ENCODE measurements at regions not wholly inside any gene's neighbourhood (a gene's known extent, or its start where the extent isn't known, plus 50 kb on each side); places are given as distances from the start of the nearest gene placed in this dataset.

DNA sequence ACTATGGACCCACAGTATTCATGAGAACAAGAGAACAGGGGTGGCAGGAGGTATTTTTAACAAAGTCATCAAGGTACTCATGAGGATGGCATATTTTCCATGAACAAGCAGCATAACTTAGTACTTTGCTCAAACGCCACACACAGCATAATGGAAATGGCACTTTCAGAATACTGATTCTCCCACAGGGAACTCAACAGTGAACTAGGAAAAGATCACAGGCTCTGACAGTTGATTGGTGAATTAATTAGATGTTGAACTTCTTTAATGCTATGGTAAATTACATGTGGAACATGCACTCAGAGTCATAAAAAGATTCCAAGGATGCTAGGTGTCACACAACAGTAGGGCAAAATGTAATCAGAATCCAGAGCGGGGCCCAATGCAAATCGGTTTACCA is 1088.6 kb upstream of the C9orf72 start:
- no peak for DNase-seq

DNA sequence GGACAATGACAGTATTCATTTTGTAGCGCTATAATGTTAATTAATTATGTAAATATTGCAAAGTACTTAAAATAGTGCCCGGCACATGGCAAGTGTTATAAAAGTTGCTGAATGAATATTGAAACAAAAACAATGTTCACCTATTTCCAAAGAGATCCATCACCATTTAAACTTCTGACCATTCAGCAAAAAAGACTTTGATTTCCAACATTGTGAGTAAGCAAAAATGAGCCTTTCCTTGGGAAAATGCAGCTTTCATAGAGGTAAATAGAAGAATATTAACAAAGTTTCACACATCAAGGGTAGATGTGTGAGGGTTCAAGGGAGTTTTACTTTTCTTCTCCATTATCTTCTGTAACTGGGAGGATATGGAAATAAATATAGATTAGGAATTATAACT is 1089.4 kb upstream of the C9orf72 start:
- DNase-seq: no peak

DNA sequence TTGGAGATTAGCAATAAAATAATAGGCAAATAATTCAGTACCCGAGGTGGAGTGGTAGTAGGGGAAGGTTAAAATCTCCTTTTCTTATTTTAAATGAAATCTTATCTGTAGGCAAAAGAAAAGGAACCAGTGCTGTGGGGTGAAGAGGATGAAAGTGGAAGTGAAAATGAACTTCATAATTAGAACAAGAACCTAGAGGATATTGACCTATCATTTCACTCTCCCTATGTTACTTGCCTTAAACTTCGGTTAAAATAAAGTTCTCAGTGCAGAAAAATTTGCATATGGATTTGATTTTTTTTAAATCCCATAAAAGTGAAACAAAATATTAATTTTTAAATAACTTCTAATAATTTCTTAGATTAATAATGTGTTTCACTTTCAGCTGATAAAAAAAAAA is 1094.9 kb upstream of the C9orf72 start:
- no peak for DNase-seq

DNA sequence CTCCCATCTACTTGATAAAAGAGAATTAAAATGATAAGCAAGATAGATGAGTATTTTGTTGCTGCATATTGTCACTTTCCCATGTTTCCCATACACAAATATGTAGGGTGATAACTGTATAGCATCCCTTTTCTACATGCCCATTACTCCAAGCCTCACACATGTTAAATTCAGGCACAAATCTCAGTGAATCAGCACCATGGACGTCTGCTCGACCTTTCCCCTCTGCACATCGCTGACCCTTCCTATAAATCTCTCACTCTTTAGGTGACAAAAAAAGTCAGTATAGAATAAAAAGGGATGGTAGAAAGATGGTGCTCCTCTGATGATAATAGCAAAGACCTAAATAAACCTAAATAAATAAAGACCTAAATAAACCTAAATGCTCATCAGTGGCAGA is 1097.7 kb upstream of the C9orf72 start:
- no peak for DNase-seq

DNA sequence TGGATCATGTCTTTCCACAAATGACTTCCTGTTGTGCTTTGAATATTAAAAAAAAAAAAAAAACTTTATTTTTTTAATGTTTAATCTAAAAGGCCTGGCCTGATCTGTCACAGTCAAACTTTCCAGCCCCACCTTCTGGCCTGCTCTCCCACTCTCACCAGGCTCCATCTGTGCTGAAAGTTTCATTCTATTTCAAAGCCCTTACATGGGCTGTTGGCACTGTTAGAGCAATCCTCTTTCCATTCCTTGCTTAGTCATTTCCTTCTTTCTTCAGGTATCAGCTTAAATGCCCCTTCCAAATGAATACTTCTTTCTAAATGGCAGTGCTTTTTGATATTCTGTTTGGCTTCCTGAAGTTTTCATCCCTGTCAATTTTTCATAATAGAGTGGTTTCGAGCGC is 1104.8 kb upstream of the C9orf72 start:
- DNase-seq: peak; percentile 2

DNA sequence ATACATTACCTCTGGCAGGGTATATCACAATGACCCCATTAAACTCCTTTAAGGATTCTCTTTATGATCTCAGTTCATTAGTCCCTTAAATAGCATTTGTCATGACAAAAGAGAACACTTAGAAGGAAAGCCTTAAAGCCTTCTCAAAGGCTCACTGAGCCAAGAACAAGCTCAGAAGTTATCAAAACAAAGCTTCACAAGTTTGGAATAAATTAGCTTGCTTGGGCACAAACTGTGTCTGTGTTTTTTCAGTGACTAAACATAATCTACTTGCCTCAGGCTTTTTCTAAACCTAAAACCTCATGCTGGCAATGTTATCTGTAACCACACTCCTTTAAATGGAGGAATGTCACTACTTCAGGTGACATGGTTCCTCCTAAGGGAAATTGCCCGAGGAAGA is 1114.9 kb upstream of the C9orf72 start:
- DNase-seq: no peak

DNA sequence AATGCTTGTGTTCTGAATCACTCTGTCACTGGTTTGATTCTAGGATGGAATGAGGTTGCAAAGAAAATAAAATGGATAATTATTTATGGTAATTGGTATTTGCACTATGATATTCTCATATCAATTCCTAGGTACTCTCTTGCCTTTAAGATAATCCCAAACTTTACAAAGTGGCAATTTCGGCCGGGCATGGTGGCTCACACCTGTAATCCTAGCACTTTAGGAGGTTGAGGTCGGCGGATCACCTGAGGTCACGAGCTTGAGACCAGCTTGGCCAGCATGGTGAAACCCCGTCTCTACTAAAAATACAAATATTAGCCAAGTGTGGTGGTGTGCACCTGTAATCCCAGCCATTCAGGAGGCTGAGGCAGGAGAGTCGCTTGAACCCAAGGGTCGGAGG is 1118.7 kb upstream of the C9orf72 start:
- DNase-seq: no peak

DNA sequence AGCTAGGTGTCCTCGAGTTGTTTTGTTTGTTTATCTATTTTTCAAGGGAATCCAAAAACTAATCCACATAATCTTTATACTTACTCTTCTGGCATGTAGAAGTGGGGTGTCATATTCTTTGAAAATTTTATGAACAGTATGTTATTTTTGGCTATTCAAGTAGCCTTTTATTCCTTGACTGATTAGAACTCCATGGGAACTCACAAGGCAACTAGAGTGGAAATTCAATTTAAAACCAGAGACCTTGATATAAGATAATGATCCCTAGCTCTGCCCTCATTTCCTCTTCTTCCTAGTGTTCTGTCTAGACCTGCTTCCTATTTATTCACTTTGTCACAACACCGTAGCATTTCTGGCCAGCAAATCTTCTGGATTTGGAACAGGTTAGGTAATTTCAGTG is 1123.7 kb upstream of the C9orf72 start:
- no peak for DNase-seq

DNA sequence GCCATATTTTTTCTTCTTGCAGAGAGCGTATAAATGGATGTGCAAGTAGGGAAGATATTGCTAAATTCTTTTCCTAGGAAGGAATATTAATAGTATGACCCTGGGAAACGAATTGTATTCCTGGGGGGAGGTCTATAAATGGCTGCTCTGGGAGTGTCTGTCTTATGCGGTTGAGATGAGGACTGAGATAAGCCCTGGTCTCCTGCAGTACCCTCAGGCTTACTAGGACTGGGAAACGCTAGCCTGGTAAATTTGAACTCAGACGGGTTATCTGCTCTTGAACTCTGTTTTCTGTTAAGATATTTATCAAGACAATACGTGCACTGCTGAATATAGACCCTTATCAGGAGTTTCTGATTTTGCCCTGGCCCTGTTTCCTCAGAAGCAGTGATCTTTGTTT is 1126.4 kb upstream of the C9orf72 start:
- DNase-seq: no peak

DNA sequence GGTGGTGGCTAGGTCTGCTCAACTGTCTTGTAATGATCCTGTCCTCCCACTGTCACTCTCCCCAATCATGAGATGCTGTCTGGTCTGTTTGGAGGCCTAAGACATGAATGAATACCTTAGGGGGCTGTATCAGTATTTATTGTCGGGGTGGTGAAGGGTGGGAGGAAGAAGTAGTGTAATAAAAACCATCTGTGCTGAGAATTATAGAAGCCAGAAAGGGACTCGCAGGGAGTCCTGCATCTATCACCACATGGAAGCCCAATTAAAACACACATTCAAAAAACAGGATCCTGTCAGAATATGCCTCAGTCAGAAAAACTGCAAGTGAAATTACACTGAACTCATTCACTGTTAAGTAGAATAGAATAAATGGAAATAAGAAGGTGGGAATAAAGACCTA is 1134.3 kb upstream of the C9orf72 start:
- DNase-seq: no peak

DNA sequence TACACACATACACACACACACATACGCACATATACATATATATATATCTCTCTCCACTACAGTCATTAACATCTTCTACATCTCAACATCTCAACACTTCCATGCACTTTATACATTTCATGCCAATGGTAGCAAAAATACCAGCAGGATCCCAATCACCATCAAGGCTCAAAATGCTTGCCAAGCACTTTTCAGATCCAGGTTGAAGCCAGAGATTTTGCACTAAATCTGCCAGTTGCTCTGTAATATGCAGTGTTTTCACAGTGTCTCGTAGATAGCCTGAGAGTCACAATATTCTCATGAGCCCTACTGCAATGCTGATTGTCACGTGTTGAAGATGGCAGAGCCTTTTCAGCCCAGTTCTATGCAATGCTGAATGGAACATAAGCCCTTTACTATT is 1140.9 kb upstream of the C9orf72 start:
- no peak for DNase-seq

DNA sequence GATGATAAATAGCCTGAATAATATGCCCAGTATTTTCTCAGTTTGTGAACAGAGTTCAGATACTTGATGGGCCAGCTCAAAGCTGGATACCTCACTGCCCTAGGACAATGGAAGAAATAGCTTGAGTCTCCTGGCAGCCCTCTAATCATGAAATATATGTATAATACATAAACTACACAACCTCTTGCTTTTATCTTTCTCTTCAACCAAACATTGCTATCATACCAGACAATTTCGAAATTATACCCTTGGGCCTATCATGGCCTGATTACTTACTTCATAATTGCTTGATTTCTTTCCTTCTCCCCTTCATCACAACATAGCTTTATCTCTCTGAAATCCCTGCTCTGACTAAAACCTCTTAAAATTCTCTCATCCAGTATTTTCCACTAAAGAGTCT is 1144.9 kb upstream of the C9orf72 start:
- no peak for DNase-seq

DNA sequence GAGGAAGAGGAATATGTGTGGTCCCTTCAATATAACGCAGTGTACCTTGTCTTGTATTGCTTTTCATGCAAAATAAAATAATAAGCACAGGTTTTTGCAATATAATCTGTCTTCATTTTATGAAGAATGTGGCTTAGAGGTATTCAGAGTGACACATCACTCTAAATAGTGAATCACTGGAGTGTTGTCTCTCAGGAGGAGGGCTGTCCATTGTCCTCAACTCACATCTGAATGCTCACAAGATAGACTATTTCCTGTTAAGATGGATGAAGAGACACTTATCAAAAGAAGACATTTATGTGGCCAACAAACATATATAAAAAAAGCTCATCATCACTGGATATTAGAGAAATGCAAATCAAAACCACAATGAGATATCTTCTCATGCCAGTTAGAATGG is 1147.5 kb upstream of the C9orf72 start:
- DNase-seq: no peak

DNA sequence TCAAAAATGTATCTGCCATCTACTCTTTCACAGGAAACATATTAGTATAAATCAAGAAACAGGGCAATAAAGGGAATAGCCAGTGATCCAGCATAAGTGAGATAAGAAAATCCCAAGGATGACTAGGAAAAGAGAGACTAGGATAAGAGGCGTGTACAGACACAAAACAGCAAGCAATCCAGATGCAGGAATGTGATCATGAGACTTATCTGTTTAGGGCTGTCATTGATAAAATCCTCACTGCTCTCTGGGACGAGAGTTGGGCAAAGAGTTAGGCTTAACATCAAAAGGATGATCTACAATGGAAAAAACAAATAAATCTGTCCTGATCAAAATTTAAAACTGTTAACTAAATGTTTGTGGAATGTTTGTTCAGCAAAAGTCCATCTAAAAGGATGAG is 1156.8 kb upstream of the C9orf72 start:
- DNase-seq: no peak

DNA sequence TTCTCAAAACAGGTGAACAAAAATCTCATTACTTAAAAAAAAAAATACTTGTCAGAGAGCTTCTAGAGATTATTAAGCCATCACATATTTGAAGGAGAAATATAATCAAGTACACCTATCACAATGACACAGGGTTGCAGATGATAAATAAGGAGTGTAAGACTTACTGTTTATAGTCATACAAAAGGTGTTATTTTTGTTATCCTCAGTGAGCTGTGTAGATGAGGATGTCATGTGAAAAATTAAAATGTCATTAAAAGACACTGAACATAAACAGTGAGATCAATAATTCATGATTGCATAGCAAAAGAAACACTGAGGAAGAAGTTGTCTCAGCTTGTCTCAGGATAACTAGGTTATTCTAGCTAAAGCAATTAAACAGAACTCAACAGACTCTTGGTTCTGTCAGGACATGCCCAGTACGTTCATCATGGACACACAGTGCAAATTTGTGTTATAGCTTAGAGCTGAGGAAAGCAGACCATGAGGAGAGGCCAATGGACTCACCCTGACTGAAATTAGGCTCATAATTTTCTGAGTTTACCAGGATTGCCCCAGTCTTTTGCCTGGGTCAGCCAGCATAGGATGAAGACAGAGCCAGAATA is 1162.6 kb upstream of the C9orf72 start:
- no peak for DNase-seq

DNA sequence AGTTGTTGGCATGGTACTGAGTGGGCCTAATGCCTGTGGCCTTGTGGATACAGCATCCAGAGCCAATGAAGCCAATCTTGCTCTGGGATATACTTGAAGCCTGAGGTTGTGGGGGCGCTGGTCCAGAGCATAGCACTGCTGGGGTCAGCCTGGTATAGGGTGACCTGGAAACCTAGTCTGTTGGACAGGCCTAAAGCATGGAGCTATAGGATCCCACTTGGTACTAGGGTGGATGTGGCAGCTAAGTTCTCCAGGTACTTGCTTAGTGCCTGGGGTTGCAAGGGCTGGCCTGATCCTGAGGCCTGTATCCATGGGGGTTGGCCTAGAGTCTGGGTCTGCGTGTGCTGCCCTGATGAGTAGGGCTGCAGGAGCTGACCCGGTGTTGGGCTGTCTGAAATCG is 1168.2 kb upstream of the C9orf72 start:
- DNase-seq: no peak

DNA sequence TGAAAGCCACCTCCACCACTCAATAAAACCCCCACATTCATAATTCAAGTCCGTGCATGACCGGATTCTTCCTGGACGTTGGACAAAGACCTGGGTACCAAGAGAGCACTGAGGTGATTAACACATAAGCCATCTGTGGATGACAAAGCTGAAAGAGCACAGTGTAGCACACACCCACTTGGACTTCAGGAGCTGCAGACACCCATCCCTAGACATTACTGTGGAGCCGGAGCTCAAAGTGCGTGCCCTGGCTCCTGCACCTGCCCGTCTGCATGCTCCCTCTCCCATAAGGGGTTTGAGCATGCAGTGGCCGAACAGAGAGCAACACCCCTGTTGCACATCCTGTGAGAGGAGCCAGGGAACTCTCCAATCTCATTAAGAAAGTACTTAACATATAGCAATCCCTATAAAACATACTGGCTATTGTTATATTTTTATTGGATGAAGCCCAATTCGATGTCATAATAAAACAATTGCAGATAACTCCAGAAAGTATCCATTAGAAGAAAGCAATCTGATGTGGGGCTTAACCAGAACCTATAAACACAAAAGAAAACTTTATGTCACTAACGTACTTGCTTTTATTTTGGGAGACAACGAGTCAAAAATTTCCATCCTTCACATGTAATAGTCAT is 1174.2 kb upstream of the C9orf72 start:
- no peak for DNase-seq

DNA sequence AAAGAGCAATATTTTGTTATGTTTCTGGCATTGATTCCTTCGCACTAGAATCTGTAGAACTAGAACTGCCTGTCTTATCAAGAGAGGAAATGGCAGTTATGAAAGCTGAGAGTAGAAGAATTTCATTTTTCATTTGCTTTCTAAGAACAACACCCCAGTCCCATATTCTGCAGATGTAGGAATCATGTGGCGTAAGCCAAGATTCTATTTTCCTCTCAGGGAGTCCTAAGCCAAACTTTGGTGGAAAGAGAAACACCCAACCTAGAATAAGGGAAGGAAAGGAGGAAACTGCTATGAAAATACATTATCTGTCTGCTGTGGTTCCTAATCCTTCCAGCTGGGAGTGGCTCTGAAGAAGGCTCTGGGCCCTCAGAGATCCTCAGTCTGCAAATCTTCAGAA is 1176.9 kb upstream of the C9orf72 start:
- DNase-seq: no peak

DNA sequence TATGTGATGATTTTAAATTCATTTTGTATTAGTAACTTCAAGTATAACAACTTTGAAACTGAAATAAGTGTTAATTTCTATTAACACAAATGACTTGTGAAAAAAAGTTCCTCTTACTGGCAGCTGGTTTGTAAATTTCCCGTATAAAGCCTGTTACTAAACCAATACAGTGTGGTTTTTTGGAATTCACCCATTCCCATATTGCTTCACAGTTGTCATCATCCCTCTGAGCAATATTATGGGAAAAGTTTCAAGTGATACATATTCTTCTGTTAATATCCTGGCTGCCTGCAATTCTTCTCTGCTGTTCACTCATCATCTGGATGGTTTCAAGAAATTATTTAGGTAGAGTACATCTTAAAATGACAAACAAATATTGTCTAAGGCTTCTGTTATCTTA is 1185.1 kb upstream of the C9orf72 start:
- no peak for DNase-seq

DNA sequence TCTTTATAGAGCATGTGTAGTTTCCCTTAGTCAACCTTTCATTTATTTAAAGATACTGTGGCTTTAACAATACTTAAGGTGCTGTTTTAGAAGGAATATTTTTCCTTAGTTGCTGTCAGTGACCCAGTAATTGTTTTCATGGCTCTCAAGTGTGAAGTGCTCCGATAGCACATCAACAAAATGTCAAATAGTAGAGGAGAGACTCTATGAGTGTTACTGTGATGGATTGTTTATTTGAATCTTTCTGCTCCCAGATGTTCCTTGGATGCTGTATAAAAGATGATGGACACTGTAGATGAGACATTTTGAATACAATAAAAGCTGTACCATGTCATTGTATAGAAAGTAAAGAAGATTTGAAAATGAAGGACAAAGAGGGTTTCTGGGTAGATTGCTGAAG is 1185.7 kb upstream of the C9orf72 start:
- DNase-seq: no peak

DNA sequence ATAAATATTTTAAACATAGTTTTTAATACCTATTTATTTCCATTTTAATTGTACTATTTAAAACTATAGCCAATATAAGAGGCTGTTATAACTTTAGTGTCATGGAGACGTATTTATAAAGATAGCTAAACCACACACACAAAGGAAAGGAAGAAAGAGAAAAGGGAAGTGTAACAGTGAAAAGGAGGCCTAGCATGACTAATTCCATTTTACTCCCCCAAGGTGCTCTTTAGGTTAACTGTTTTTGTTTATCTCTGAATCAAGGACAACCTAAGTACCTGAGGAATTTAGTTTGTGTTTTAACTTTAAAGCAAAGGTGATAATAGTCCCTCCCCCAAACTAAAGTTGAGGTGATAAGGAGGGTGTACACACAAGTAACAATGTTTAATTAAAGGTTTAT is 1188.9 kb upstream of the C9orf72 start:
- no peak for DNase-seq

DNA sequence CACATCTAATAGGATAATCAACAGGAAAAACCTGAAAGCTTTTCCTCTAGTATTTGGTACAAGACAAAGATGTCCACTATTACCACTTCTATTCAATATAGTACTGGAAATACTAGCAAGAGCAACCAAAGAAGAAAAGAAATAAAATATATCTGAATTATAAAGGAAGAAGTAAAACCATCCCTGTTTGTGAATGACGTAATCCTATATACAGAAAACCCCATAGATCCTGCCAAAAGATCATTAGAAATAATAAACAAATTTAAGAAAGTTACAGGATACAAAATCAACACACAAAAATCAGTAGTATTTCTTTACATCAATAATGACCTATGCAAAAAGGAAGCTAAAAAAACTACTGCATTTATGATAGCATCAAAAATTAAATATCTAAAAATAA is 1191.3 kb upstream of the C9orf72 start:
- no peak for DNase-seq

DNA sequence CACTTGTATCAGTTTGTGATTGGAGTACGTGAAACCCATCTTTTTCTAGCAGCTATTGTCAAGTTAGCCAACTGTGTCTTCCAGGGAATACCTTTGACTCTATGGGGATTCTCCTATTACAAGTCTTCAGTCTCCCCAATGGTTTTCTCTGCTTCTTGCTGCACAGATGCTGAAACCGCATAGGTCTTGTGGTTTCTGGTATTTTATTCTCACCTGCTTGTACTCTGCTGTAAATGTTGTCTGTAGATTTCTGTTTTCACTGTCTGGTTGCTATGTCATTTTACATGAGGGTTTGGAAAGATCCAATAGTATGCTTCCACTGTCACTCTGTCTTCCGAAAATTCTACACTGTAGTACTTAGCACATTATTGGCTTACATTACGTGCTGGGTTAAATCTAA is 1196.9 kb upstream of the C9orf72 start:
- peak; percentile 2 for DNase-seq

DNA sequence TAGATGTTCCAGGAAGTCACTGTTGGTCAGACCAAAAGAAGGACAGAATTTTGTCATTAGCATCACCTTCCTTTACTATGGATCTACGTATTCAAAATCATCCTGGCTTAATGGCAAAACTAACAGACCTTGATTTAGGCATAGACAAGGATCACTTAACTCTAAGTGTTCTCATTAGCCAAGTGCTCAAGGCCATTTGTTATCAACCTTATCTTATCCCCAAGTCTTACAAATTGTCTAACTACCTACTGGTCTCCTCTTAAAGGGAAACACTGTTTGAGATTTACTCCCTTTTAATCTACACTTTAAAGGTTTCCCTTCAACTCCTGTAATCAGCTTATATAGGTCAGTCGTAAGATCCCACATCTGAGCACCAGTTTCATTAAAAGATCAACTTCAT is 1197.5 kb upstream of the C9orf72 start:
- DNase-seq: peak; percentile 72

DNA sequence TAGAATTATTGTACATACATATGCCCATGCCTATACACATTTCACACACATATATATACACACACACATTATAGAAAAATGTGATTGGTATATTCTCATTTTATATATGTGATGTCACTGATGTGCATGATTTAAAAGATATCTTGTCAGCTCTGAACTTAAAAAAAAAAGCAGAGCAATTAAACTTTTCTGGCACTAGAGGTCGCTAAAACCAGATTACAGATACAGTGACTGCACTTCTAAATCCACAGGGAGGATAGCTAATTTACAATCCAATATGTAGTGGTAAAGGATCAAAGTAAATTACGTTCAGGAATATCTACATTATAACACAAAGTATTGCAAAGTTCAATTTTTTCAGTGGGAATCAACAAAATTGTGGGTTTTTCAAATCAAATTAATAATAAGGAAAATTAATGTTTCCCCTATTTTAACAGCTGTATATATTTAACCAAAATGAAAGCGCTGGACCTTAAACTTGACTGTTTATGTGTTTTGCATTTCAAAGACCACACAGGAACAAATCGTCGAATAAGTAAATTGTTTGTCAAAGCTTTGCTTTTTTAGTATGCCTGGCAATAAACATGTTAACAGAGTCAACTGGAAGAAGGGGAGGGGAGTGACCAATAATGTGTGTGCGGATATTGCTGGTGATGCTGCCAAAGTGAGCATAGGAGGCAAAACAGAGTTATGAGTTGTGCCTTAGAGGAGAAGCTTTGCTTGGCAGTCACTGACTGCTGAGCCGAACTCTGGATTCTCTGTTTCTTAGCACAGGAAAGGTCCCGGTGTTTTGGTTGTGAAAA is 1201.4 kb upstream of the C9orf72 start:
- DNase-seq: peak; percentile 47

All from NCI-H82 (cell line).